DOHH2 (cell line): ENCODE measurements at regions not wholly inside any gene's neighbourhood (a gene's known extent, or its start where the extent isn't known, plus 50 kb on each side); places are given as distances from the start of the nearest gene placed in this dataset.

ENCODE experiments used
- H3F3A ChIP-seq: fragments of 200-600 bp; sonication (generic), shearing (Covaris generic); 2 replicates; pipeline ENCODE4 v1.6.0; 2016; ENCODE audit warnings: antibody characterized with exemption, mild to moderate bottlenecking; ENCODE audit not compliant: control insufficient read depth, insufficient read depth
- H3K27ac ChIP-seq: fragments of 200-600 bp; sonication (generic); 2 replicates; pipeline ENCODE4 v1.5.1; 2014; ENCODE audit warnings: low read depth, mild to moderate bottlenecking, low read length, moderate library complexity
- H3K27me3 ChIP-seq: fragments of 200-600 bp; sonication (generic); 2 replicates; pipeline ENCODE4 v1.6.1; 2014; ENCODE audit warnings: mild to moderate bottlenecking, low read length, mixed read lengths; ENCODE audit not compliant: control insufficient read depth
- H3K36me3 ChIP-seq: fragments of 200-600 bp; sonication (generic); 2 replicates; pipeline ENCODE4 v1.6.1; 2014; ENCODE audit warnings: mild to moderate bottlenecking, low read length, moderate library complexity, mixed read lengths; ENCODE audit not compliant: control insufficient read depth
- H3K4me1 ChIP-seq: fragments of 200-600 bp; sonication (generic); 2 replicates; pipeline ENCODE4 v1.6.1; 2014; ENCODE audit warnings: mild to moderate bottlenecking, low read length, mixed read lengths; ENCODE audit not compliant: control insufficient read depth
- H3K4me2 ChIP-seq: fragments of 200-600 bp; sonication (generic); 2 replicates; pipeline ENCODE4 v1.6.0; 2014; ENCODE audit warnings: mild to moderate bottlenecking, low read length, moderate library complexity
- H3K4me3 ChIP-seq: fragments of 200-600 bp; sonication (generic); 2 replicates; pipeline ENCODE4 v1.5.1; 2014; ENCODE audit warnings: mild to moderate bottlenecking, low read length, mixed read lengths
- H3K79me2 ChIP-seq: fragments of 200-600 bp; sonication (generic); 2 replicates; pipeline ENCODE4 v1.6.1; 2014; ENCODE audit warnings: mild to moderate bottlenecking, low read length, mixed read lengths; ENCODE audit not compliant: control insufficient read depth
- H3K9me2 ChIP-seq: fragments of 200-600 bp; sonication (generic); replicated peaks from 2 replicates; pipeline ENCODE4 v1.6.1; 2014; ENCODE audit warnings: mild to moderate bottlenecking, low read length, mixed read lengths; ENCODE audit not compliant: control insufficient read depth
- H3K9me3 ChIP-seq: fragments of 200-600 bp; sonication (generic); 2 replicates; pipeline ENCODE4 v1.6.1; 2014; ENCODE audit warnings: antibody characterized with exemption, low read length, mixed read lengths; ENCODE audit not compliant: control insufficient read depth, insufficient read depth
- H4K20me1 ChIP-seq: fragments of 200-600 bp; sonication (generic); 2 replicates; pipeline ENCODE4 v1.6.0; 2014; ENCODE audit warnings: low read depth, mild to moderate bottlenecking, antibody characterized with exemption, low read length, moderate library complexity; ENCODE audit not compliant: control insufficient read depth, insufficient read depth
- EZH2phosphoT487 ChIP-seq: fragments of 200-600 bp; sonication (generic); IDR thresholded peaks from 2 replicates; pipeline ENCODE4 v1.6.1; 2017; ENCODE audit warnings: borderline replicate concordance, mild to moderate bottlenecking, antibody characterized with exemption, low read length, moderate library complexity, mixed read lengths
- TF ChIP-seq, protein P1 (sequence below): fragments of 200-600 bp; sonication (generic); IDR thresholded peaks from one replicate; pipeline ENCODE4 v1.5.1; 2014; ENCODE audit warnings: antibody characterized with exemption, mild to moderate bottlenecking, low read depth, low read length; ENCODE audit not compliant: poor library complexity, severe bottlenecking

DNA sequence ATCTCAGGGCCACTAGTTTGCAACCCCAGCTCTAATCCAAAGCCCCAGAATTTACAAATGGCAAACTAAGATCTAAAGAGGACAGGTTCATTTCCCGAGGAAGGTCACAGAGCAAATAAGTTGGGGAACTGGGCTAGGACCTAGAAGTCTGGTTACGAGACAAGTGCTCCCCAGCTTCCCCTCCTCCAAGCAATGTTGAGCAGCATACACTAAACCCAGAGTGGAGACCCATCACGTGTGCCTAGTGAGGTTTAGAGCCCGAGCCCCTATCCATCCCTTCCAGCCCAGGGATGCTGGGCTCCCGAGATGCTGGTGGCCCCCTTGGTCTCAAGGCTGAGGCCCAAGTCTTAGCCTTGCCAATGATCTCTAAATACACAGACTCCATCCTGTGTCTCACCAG is 209.5 kb upstream of the ZMIZ1 start:
- Histone ChIP-seq H3K27me3 (0 out of 2 replicates have a peak, but pooled peaks cover 2% of the 10 kb centered on the region), H3K27ac (no peak overlapping the region)

DNA sequence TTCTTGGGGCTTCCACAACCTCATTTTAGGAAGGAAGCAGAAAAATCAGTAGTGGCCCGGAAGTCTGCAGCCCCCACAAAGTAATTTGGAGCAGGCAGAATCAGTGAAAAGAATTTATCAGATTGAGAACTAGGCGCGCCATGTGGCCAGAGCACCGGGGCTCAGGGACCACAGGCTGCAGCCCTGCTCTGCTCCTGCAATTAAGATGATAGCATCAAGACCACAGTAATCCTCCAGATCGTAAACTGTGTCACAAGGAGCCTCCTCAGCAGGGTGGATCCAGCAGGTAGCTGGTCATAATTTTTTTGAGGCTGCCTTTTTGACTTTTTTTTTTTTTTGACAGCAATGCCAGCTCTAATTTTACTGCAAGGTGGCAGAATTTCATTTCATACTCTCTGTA is 209.0 kb upstream of the ZMIZ1 start:
- Histone ChIP-seq H3K36me3 (no peaks in the 10 kb centered on the region), H3K79me2 (no peaks in the 10 kb centered on the region), H3K4me3 (no peak overlapping the region), H4K20me1 (no peaks in the 10 kb centered on the region), H3F3A (no peaks in the 10 kb centered on the region), H3K27me3 (0 out of 2 replicates have a peak, but pooled peaks cover 2% of the 10 kb centered on the region), H3K27ac (no peak overlapping the region), H3K9me2 (no peaks in the 10 kb centered on the region), H3K4me1 (no peaks in the 10 kb centered on the region), H3K4me2 (no peak overlapping the region), H3K9me3 (no peaks in the 10 kb centered on the region)
- TF ChIP-seq, protein P1, sequence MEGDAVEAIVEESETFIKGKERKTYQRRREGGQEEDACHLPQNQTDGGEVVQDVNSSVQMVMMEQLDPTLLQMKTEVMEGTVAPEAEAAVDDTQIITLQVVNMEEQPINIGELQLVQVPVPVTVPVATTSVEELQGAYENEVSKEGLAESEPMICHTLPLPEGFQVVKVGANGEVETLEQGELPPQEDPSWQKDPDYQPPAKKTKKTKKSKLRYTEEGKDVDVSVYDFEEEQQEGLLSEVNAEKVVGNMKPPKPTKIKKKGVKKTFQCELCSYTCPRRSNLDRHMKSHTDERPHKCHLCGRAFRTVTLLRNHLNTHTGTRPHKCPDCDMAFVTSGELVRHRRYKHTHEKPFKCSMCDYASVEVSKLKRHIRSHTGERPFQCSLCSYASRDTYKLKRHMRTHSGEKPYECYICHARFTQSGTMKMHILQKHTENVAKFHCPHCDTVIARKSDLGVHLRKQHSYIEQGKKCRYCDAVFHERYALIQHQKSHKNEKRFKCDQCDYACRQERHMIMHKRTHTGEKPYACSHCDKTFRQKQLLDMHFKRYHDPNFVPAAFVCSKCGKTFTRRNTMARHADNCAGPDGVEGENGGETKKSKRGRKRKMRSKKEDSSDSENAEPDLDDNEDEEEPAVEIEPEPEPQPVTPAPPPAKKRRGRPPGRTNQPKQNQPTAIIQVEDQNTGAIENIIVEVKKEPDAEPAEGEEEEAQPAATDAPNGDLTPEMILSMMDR, result no peak
- no peak for TF ChIP-seq EZH2phosphoT487

More for the DNA sequence above, 209.5 kb upstream of the ZMIZ1 start:
- no peaks in the 10 kb centered on the region for H3K9me2 ChIP-seq
- H4K20me1 ChIP-seq, result no peaks in the 10 kb centered on the region
- H3K4me1 ChIP-seq, result no peaks in the 10 kb centered on the region
- no peak overlapping the region for H3K4me2 ChIP-seq
- TF ChIP-seq, protein P1, result no peak
- TF ChIP-seq EZH2phosphoT487, result no peak
- no peaks in the 10 kb centered on the region for H3K36me3 ChIP-seq
- no peaks in the 10 kb centered on the region for H3K79me2 ChIP-seq
- H3K9me3 ChIP-seq, result no peaks in the 10 kb centered on the region
- no peaks in the 10 kb centered on the region for H3F3A ChIP-seq
- H3K4me3 ChIP-seq, result no peak overlapping the region

DNA sequence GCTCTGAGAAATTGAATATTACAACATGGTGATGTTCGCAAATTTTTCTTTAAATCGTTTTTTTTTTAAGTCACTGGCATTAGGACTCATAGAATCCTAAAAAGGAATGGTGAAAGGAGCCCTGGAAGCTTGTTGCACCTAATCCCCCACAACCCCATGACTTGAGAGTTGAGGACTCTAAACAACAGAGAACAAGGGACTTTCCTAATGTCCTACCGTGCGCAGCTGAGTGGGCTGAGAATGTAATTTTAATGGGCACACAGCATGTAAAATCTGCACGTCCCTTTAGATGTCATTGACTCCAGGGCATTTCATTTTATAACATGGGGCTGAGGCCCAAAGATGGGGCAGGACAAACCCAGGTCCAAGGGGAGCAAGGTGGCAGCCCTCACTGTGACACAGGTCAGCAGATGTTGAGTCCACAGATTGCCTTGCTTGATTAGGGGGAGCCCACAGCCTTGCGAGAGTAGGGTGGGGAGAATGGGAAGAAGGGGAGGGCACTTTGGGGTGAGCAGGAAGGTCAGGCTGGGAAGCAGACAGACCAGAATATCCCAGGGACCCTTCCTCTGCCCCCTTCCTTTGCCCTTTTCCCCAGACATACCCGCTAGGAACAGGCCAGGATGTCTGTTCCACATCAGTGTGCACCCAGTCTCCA is 208.4 kb upstream of the ZMIZ1 start:
- TF ChIP-seq, protein P1, result no peak
- no peak for TF ChIP-seq EZH2phosphoT487
- Histone ChIP-seq H3K27ac (no peak overlapping the region), H3K4me2 (no peak overlapping the region), H3K4me1 (no peaks in the 10 kb centered on the region), H3K9me3 (no peaks in the 10 kb centered on the region), H3K4me3 (no peak overlapping the region), H3K36me3 (no peaks in the 10 kb centered on the region), H3K27me3 (0 out of 2 replicates have a peak, but pooled peaks cover 2% of the 10 kb centered on the region), H3K79me2 (no peaks in the 10 kb centered on the region), H3F3A (no peaks in the 10 kb centered on the region), H4K20me1 (no peaks in the 10 kb centered on the region), H3K9me2 (no peaks in the 10 kb centered on the region)
